ENCODE measurements at regions not wholly inside any gene's neighbourhood (a gene's known extent, or its start where the extent isn't known, plus 50 kb on each side); places are given as distances from the start of the nearest gene placed in this dataset.

DNA sequence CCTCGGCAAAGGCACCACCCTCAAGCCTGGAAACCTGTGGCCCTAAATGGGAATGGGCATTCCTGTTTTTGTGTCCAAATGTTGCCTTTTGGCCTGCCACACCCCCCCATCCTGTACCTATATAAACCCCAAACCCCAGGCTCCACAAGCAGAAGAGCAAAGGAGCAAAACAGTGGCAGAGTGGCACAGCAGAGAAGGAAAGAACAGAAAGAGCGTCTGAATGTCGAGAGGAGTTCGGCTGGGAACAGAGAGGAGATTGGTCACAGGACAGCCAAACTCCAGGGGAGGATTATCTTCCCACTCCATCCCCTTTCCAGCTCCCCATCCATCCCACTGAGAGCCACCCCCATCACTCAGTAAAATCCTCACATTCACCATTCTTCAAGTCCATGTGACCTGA, 58.0 kb upstream of the PREP start:
- TF ChIP-seq, protein P1, sequence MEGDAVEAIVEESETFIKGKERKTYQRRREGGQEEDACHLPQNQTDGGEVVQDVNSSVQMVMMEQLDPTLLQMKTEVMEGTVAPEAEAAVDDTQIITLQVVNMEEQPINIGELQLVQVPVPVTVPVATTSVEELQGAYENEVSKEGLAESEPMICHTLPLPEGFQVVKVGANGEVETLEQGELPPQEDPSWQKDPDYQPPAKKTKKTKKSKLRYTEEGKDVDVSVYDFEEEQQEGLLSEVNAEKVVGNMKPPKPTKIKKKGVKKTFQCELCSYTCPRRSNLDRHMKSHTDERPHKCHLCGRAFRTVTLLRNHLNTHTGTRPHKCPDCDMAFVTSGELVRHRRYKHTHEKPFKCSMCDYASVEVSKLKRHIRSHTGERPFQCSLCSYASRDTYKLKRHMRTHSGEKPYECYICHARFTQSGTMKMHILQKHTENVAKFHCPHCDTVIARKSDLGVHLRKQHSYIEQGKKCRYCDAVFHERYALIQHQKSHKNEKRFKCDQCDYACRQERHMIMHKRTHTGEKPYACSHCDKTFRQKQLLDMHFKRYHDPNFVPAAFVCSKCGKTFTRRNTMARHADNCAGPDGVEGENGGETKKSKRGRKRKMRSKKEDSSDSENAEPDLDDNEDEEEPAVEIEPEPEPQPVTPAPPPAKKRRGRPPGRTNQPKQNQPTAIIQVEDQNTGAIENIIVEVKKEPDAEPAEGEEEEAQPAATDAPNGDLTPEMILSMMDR (IDR thresholded peaks at IDR 0.05) = no peak
- no peak for TF ChIP-seq EP300 (IDR thresholded peaks at IDR 0.05; ENCODE audit: low read depth)
- TF ChIP-seq POLR2A (IDR thresholded peaks at IDR 0.05) = no peak

Measured in transverse colon (tissue), 3 donors.